ENCODE measurements at regions not wholly inside any gene's neighbourhood (a gene's known extent, or its start where the extent isn't known, plus 50 kb on each side); places are given as distances from the start of the nearest gene placed in this dataset.

GRCh38 chr18:69109686-69110085, 291.0 kb upstream of the DOK6 start:
- TF ChIP-seq CTCF (IDR thresholded peaks at IDR 0.05): no peak
- no peak for TF ChIP-seq POLR2AphosphoS5 (IDR thresholded peaks at IDR 0.05; ENCODE audit: low read depth, low read length)
- no peak for TF ChIP-seq REST (IDR thresholded peaks at IDR 0.05; ENCODE audit: insufficient read depth in 1 of 2, low read depth in 2 of 2, low read length in 1 of 2)
- TF ChIP-seq SIN3A (IDR thresholded peaks at IDR 0.05; ENCODE audit: borderline replicate concordance, insufficient read depth, low read depth, low read length): no peak

All from Panc1 (cell line).